ENCODE measurements at regions not wholly inside any gene's neighbourhood (a gene's known extent, or its start where the extent isn't known, plus 50 kb on each side); places are given as distances from the start of the nearest gene placed in this dataset.
"Not testable (repeated sequence)": the region's sequence is repeated elsewhere in the genome, so short reads cannot be mapped to it uniquely, and the experiment has no call there.

GRCh38 chr6:141552031-141552430 is 580.7 kb upstream of the GJE1 start:
- DNase-seq = no peak
- in situ Hi-C loops (cut with MboI; ENCODE audit: low pct_unique_long_range_greater_than_20kb, low sequenced_read_pairs) = no loop called here

DNA sequence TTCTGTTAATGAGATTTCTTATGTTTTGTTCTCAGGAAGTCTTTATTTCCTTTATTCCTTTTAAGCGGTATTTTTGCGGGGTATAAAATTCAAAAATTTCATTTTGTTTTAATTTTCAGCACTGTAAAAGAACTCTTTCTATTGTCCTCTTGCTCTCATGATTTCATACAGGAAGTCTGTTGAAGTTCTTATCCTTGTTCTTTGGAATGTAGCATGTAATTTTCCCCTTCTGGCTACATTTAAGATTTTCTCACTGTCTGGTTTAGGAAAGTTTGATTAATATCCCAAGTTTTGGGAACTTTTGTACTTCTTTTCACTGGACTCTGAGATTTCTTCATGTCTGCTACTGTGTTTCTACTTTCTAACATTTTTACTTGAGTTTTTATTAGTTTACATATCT is 581.4 kb upstream of the GJE1 start:
- in situ Hi-C loops (cut with MboI; ENCODE audit: low pct_unique_long_range_greater_than_20kb, low sequenced_read_pairs) = no loop called here
- no peak for DNase-seq

DNA sequence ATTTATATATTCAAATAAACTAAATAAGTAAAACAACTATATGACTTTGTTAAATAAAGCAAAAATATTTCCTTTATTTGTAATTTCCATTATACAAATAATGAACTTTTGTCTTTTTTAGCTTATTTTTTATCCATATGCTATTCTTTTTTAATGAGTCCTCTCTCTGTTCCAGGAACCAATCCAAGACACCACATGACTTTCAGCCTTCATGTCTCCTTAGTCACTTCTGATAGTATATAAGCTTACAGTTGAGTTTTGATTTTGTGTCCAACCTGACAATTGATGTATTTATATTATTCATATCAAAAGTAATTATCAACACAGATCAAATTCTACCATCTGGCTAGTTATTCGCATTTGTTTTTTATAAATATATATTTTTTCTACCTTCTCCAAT is 582.3 kb upstream of the GJE1 start:
- DNase-seq = no peak
- in situ Hi-C loops (cut with MboI; ENCODE audit: low pct_unique_long_range_greater_than_20kb, low sequenced_read_pairs) = no loop called here

GRCh38 chr6:141548966-141549365 is 583.8 kb upstream of the GJE1 start:
- DNase-seq = no peak
- in situ Hi-C loops (cut with MboI; ENCODE audit: low pct_unique_long_range_greater_than_20kb, low sequenced_read_pairs) = no loop called here

DNA sequence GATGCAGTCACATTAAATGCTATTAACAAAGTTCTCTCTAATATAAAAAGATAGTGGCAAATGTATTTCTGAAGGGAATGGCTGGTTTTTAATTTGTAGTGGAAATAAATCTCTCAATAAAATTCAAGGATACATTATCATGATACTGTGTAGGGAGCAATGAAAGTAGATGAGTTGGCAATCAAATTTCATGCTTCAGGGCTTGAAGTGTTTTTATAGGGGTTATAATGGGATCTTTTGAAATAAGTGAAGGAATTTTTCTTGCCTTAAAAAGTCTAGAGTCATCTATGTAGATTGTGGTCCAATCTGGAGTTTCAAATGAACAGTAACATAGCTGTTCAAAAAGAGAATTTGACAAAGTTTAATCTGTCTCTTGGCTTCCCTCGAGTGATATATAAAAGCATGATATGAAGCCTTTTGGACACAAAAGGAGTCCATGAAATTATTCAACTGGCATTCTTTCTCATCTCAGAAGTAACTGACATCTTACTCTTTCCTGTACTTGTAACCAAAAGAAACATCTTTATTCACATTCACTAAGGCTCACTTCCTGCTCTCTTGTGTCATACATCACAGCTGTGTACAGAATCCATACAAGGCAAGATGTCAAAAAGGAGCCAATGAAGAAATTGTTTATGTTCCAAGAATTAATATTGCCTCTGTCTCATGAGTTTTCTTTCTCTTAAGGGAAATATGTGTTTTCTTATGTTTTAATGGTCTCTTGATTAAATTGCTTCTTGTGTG is 591.0 kb upstream of the GJE1 start:
- no peak for DNase-seq
- in situ Hi-C loops (cut with MboI; ENCODE audit: low pct_unique_long_range_greater_than_20kb, low sequenced_read_pairs) = no loop called here

DNA sequence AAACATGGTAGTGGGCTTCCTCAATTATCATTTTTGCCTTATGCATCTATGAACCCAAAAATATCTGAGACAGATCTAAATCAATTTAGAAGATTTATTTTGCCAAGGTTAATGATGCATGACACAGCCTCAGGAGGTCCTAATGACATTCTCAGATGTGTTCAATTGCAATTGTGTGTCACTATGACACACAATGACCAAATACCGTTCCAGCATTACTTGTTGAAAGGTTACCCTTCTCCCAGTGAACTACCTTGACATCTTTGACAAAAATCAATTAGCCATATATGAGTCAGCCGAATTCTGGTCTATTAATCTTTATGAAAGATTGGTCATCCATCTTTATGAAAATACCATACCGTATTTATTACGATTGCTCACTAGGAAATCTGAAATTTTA is 592.5 kb upstream of the GJE1 start:
- in situ Hi-C loops (cut with MboI; ENCODE audit: low pct_unique_long_range_greater_than_20kb, low sequenced_read_pairs) = no loop called here
- no peak for DNase-seq

GRCh38 chr6:141539617-141540016 is 593.1 kb upstream of the GJE1 start:
- no peak for DNase-seq
- in situ Hi-C loops (cut with MboI; ENCODE audit: low pct_unique_long_range_greater_than_20kb, low sequenced_read_pairs) = no loop called here

GRCh38 chr6:141532211-141532610 is 600.5 kb upstream of the GJE1 start:
- in situ Hi-C loops (cut with MboI; ENCODE audit: low pct_unique_long_range_greater_than_20kb, low sequenced_read_pairs) = no loop called here
- no peak for DNase-seq

DNA sequence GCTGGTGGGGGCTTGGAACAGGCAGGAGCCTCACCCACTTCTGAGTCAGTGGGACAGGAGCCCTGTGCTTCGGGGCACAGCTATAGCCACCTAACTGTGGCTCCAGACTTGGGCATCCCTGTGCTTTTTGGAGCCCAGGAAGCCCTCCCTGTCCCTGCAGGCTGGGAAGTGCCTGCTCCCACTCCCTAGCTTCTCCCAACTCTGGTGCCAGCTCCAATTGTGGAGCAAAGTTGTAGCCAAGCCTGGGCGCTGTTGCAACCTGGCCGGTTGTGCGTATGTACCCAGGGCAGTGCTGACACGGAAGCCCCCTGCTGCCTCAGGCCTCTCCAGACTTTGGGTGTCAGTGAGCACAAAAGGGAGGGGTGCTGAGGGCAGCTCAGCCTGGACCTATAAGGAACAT is 601.7 kb upstream of the GJE1 start:
- no peak for DNase-seq
- in situ Hi-C loops (cut with MboI; ENCODE audit: low pct_unique_long_range_greater_than_20kb, low sequenced_read_pairs) = no loop called here

DNA sequence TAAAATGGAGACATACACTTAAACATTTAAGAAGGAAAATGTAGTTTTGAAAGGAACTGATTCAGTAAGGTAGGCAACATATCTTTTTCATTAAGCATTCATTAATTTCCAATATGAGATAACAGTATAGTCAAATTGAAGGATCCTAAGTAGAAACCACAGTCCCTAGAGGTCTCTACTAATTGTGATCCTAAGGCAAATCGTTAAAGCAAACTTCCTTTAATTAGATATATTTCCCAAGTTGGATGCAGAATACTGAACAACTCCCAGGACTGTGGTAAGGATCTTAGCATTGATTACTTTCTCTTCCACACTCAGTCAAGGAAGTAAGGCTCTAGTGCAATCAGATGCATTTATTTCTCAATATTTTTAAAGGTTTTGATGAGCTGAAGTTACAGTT is 604.1 kb upstream of the GJE1 start:
- no peak for DNase-seq
- in situ Hi-C loops (cut with MboI; ENCODE audit: low pct_unique_long_range_greater_than_20kb, low sequenced_read_pairs) = no loop called here

GRCh38 chr6:141526985-141527384 is 605.7 kb upstream of the GJE1 start:
- in situ Hi-C loops (cut with MboI; ENCODE audit: low pct_unique_long_range_greater_than_20kb, low sequenced_read_pairs) = no loop called here
- DNase-seq = no peak

DNA sequence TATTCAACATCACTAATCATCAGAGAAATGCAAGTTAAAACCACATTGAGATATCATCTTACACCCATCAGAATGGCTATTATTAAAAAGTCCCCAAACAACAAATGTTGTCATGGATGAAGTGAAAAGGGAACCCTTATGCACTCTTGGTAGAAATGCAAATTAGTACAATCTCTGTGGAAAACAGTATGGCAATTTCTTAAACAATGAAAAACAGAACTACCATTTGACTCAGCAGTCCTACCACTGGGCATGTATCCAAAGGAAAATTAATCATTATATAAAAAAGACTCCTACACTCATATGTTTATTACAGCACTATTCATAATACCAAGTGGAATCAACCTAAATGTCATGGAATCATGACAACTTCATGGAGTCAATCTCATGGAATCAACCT is 611.3 kb upstream of the GJE1 start:
- DNase-seq = no peak
- in situ Hi-C loops (cut with MboI; ENCODE audit: low pct_unique_long_range_greater_than_20kb, low sequenced_read_pairs) = no loop called here

DNA sequence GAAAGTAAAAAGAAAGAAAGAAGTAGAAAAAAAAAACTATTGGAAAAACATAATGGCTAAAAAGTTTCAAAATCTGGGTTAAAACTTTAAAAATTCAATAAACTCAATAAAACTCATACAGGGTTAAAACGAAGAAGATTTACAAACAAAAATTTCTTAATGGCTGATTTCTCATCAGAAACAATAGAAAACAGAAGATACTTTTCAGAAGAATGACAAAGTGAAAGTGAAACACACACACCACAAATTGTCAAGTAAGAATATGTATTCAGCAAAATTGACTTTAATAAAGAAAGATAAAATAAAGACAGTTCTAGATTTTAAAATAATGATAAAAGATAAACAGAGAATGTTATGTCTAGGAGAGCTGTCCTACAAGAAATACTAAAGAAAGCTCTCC is 618.9 kb upstream of the GJE1 start:
- in situ Hi-C loops (cut with MboI; ENCODE audit: low pct_unique_long_range_greater_than_20kb, low sequenced_read_pairs) = no loop called here

GRCh38 chr6:141510803-141511202 is 621.9 kb upstream of the GJE1 start:
- no peak for DNase-seq
- in situ Hi-C loops (cut with MboI; ENCODE audit: low pct_unique_long_range_greater_than_20kb, low sequenced_read_pairs) = no loop called here

More for the DNA sequence above, 618.9 kb upstream of the GJE1 start:
- DNase-seq = no peak

DNA sequence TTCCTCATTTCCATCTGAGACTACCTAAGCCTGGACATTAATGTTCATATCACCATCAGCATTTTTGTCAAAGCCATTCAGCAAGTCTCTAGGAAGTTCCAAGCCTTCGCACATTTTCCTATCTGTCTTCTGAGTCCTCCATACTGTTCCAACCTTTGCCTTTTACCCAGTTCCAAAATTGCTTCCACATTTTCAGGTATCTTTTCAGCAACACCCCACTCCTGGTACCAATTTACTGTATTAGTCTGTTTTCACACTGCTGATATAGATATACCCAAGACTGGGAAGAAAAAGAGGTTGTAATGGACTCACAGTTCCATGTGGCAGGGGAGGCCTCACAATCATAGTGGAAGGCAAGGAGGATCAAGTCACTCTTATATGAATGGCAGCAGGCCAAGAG is 626.7 kb upstream of the GJE1 start:
- in situ Hi-C loops (cut with MboI; ENCODE audit: low pct_unique_long_range_greater_than_20kb, low sequenced_read_pairs); DNase-seq: not testable (repeated sequence)

- DNase-seq; in situ Hi-C loops (cut with MboI; ENCODE audit: low pct_unique_long_range_greater_than_20kb, low sequenced_read_pairs): not testable (repeated sequence)
Measured at GRCh38 chr6:141504318-141504717, 628.4 kb upstream of the GJE1 start.

DNA sequence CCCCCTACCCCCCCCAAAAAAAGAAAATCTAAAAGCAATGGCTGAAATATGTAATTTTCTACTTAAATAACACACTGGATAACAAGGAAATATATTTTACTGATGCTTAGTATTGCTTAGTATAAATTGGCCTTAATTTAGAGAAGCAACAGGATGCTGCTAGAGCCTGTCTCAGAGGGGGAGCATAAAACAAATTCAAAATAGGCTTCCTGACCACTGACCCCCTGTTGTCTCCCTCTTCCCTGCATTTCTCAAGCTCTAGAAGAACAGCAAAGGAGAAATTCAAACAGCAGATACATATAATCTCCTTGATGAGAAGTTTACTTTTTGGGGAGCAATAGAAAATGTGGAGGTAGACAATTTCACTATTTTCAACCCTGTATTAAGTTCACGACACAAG is 631.1 kb upstream of the GJE1 start:
- in situ Hi-C loops (cut with MboI; ENCODE audit: low pct_unique_long_range_greater_than_20kb, low sequenced_read_pairs) = no loop called here
- DNase-seq = no peak

DNA sequence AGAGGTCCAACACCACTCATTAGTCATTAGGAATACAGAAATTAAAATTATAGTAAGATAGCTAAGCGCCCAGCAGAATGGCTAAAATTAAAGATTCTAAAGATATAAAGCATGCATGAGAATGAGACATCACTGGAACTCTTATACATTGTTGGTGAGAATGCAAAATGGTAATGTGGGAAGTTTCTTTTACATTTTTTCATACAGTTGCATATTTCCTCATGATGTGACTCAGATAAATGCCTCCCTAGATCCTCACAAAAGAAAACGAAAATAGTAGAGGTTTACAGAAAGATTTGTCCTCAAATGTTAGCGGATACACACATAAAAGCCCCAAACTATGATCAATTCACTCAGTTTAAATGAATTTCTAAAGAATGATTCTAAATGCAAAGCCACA is 633.7 kb upstream of the GJE1 start:
- DNase-seq = no peak
- in situ Hi-C loops (cut with MboI; ENCODE audit: low pct_unique_long_range_greater_than_20kb, low sequenced_read_pairs) = no loop called here

DNA sequence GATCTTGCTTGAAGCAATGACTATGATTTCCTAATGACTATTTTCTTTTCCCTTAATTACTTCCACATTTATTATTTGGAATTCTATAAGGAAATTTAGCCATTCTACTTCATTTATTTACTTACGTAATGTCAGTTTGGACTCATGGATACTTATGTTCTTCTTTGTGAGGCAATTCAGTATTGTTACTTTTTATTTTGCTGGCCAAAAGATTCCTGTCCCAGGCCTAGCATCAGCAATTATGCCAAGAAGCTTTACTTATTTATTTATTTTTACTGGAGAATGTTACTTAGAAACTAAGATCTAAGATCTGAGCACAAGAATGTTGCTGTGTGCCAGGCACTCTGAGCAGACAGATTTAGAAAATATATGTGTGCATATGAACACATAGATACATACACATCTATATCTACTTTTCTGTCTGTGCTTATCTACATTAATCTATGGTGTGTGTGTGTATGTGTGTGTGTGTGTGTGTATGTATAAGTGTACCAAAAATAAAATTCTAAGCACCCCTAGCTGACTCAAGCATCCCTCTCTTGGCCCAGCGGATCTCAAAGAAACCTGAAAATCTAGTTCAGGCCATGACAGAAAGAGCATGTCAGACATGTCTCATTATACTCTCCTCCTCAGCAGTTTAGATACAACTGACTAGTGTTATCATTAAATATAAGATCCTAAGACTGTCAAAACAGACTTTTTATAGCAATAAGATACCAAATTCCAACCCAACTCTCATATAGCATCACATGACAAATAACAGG is 640.0 kb upstream of the GJE1 start:
- no peak for DNase-seq
- in situ Hi-C loops (cut with MboI; ENCODE audit: low pct_unique_long_range_greater_than_20kb, low sequenced_read_pairs) = no loop called here

- no peak for DNase-seq
- in situ Hi-C loops (cut with MboI; ENCODE audit: low pct_unique_long_range_greater_than_20kb, low sequenced_read_pairs) = no loop called here
Measured at GRCh38 chr6:141491684-141492083, 641.0 kb upstream of the GJE1 start.

- DNase-seq = no peak
- in situ Hi-C loops (cut with MboI; ENCODE audit: low pct_unique_long_range_greater_than_20kb, low sequenced_read_pairs) = no loop called here
Measured at GRCh38 chr6:141490982-141491381, 641.7 kb upstream of the GJE1 start.
